Mesodermal cell (in vitro differentiated cells): ENCODE measurements at regions not wholly inside any gene's neighbourhood (a gene's known extent, or its start where the extent isn't known, plus 50 kb on each side); places are given as distances from the start of the nearest gene placed in this dataset.
"Not testable (repeated sequence)": the region's sequence is repeated elsewhere in the genome, so short reads cannot be mapped to it uniquely, and the experiment has no call there.

ENCODE experiments used
- H3K27ac ChIP-seq: 2 replicates; pipeline ENCODE4 v1.7.0; 2013; ENCODE audit warnings: mild to moderate bottlenecking, low read depth, low read length, moderate library complexity; ENCODE audit not compliant: severe bottlenecking
- H3K36me3 ChIP-seq: 2 replicates; pipeline ENCODE4 v1.7.1; 2013; ENCODE audit warnings: mild to moderate bottlenecking, low read length, moderate library complexity; ENCODE audit not compliant: control insufficient read depth, insufficient read depth
- H3K4me1 ChIP-seq: one replicate; pipeline ENCODE4 v1.7.1; 2013; ENCODE audit warnings: mild to moderate bottlenecking, low read length; ENCODE audit not compliant: insufficient read depth, control insufficient read depth, poor library complexity, severe bottlenecking
- H3K4me3 ChIP-seq: 2 replicates; pipeline ENCODE4 v1.7.0; 2013; ENCODE audit warnings: low read length, control low read depth, mild to moderate bottlenecking; ENCODE audit not compliant: insufficient read depth, poor library complexity, severe bottlenecking; ENCODE audit errors: extremely low read depth
- H3K9me3 ChIP-seq: 2 replicates; pipeline ENCODE4 v1.7.1; 2013; ENCODE audit warnings: mild to moderate bottlenecking, low read length, moderate library complexity; ENCODE audit not compliant: control insufficient read depth
- WGBS, 2 experiments: methylation state at CpG; one replicate each; pipeline ENCODE4 v1.1.5; 2013; ENCODE audit warnings: missing lambda C conversion rate in 2 of 2; ENCODE audit not compliant: insufficient coverage in 2 of 2; 5-methylcytosine and 5-hydroxymethylcytosine counted together

GRCh38 chr19:20272627-20273010 lies 105.6 kb downstream of the ZNF486 start:
- not testable (repeated sequence) for H3K4me1 ChIP-seq, H3K9me3 ChIP-seq, H3K36me3 ChIP-seq, H3K27ac ChIP-seq, H3K4me3 ChIP-seq
- WGBS, 2 experiments = 84 to 91% methylated on average over 6 to 8 of the region's 8 CpGs

DNA sequence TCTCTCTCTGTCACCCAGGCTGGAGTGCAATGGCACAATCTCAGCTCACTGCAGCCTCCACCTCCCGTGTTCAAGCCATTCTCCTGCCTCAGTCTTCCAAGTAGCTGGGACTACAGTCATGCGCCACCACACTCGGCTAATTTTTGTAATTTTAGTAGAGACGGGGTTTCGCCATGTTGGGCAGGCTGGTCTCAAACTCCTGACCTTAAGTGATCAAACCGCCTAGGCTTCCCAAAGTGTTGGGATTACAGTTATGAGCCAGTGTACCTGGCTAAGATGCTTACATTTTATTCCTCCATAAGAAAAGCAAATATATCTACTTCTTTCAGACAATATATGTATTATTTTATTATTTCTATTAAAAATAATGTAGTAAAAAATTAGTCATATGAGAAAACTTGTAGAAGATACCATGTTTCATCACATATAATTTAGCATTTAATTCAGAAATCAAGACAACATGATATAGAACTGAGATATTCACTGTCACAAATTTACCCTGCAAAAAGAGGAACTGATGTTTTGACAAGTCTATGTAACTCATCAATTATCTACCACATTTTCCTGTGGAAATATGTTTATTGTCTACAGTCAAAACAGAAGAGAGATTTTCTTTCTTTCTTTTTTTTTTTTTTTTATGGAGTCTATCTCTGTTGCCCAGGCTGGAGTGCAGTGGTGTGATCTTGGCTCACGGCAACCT lies 105.1 kb downstream of the ZNF486 start:
- H3K4me3 ChIP-seq, H3K36me3 ChIP-seq, H3K4me1 ChIP-seq, H3K9me3 ChIP-seq, H3K27ac ChIP-seq: not testable (repeated sequence)
- WGBS, 2 experiments = 79 to 91% methylated on average over 4 to 6 of the region's 7 CpGs

GRCh38 chr19:20271215-20271926 lies 104.4 kb downstream of the ZNF486 start:
- Histone ChIP-seq H3K4me3 (no peak overlapping the region), H3K9me3 (no peaks in the 10 kb centered on the region), H3K27ac (no peak overlapping the region), H3K4me1 (no peaks in the 10 kb centered on the region), H3K36me3 (no peaks in the 10 kb centered on the region)
- WGBS, 2 experiments = 84 to 91% methylated on average over 6 to 9 of the region's 12 CpGs

DNA sequence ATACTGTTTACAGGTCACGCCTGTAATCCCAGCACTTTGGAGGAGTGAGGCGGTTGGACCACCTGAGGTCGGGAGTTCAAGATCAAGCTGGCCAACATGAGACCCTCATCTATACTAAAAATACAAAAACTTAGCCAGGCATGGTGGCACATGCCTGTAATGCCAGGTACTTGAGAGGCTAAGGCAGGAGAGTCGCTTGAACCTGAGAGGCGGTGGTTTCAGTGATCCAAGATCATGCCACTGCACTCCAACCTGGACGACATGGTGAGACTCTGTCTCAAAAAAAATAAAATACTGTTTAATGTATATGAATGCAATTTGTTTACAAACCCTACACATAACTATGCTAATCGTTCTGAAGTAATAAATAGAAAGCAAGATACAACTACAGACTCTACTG lies 102.4 kb downstream of the ZNF486 start:
- no peaks in the 10 kb centered on the region for H3K4me1 ChIP-seq
- 89% methylated on average over 4 of the region's 7 CpGs; no CpG with 5 or more reads in 1 of the 2 experiments for WGBS, 2 experiments
- H3K36me3 ChIP-seq = no peaks in the 10 kb centered on the region
- no peak overlapping the region for H3K4me3 ChIP-seq
- no peak overlapping the region for H3K27ac ChIP-seq
- no peaks in the 10 kb centered on the region for H3K9me3 ChIP-seq

DNA sequence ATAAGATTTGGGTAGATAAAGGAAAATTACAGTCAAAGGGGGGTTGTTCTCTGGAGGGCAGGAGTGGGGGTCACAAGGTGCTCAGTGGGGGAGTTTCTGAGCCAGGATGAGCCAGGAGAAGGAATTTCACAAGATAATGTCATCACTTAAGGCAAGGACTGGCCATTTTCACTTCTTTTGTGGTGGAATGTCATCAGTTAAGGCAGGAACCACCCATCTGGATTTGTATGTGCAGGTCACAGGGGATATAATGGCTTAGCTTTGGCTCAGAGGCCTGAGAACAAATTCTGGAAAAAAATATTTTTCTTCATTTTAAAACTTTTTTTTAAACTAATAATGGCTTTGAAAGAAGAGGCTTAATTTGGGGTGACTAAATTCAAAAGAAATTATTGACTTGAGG lies 94.5 kb downstream of the ZNF486 start:
- not testable (repeated sequence) for H3K4me1 ChIP-seq, H3K4me3 ChIP-seq, H3K27ac ChIP-seq, H3K36me3 ChIP-seq, H3K9me3 ChIP-seq

GRCh38 chr19:20260738-20261137 lies 93.7 kb downstream of the ZNF486 start:
- not testable (repeated sequence) for H3K4me1 ChIP-seq, H3K9me3 ChIP-seq, H3K4me3 ChIP-seq, H3K27ac ChIP-seq, H3K36me3 ChIP-seq
- WGBS, 2 experiments = 87 to 100% methylated on average over 2 to 3 of the region's 8 CpGs

DNA sequence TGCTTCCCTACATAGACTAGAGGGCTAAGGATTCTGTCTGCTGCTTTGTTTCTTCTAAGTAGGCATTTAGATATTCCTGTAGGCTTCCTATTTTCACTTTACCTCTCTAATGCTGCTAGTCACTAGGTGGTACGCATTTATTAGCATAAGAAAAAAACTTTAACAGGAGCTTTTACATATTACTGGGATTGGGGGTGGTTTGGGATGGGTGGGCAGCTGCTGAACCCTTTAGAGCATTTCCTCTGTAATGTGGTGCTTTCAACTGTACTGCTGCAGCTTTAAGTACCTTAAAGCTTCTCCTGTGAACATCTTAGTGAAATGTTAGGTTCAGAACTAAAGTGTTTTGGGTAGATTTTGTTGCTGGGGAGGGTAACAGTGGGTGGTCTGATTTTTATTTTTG lies 92.6 kb downstream of the ZNF486 start:
- Histone ChIP-seq H3K27ac (no peak overlapping the region), H3K36me3 (no peaks in the 10 kb centered on the region), H3K4me3 (no peak overlapping the region), H3K4me1 (no peaks in the 10 kb centered on the region), H3K9me3 (peaks cover 3% of the 10 kb centered on the region)
- no CpG with 5 or more reads among the region's 1 CpG for WGBS, 2 experiments

GRCh38 chr19:20256606-20257005 lies 89.6 kb downstream of the ZNF486 start:
- no peak overlapping the region for H3K27ac ChIP-seq
- 90% methylated on average over 2 of the region's 2 CpGs; no CpG with 5 or more reads in 1 of the 2 experiments for WGBS, 2 experiments
- peaks cover 8% of the 10 kb centered on the region for H3K9me3 ChIP-seq
- H3K4me3 ChIP-seq = no peak overlapping the region
- H3K4me1 ChIP-seq = no peaks in the 10 kb centered on the region
- H3K36me3 ChIP-seq = no peaks in the 10 kb centered on the region

- 83 to 93% methylated on average over 3 to 5 of the region's 5 CpGs for whole genome bisulfite sequencing, 2 experiments
- Histone ChIP-seq H3K9me3 (peaks cover 8% of the 10 kb centered on the region), H3K4me3 (no peak overlapping the region)
These were observed 87.1 kb downstream of the ZNF486 start for GRCh38 chr19:20254121-20254520.

DNA sequence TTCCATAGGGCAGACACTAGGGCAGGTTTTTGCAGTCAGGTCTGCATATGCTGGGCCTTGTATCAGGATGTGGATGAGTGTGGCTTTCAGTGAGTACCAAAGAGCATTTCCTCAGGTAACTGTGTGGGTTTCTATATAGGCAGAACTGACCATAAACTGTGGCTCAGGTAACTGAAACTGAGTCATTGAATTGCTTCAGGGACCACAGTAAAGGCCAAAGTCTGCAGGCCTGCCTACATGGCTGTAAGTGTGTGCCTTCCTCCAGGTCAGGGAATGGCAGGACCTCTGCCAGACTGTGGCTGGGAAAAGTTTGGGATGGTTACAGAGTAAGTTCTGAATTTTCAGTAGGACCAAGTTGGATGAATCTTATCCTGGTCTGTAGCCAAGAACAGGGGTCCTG lies 85.6 kb downstream of the ZNF486 start:
- peaks cover 8% of the 10 kb centered on the region for H3K9me3 ChIP-seq
- no peak overlapping the region for H3K27ac ChIP-seq
- no peaks in the 10 kb centered on the region for H3K36me3 ChIP-seq
- H3K4me1 ChIP-seq = no peaks in the 10 kb centered on the region
- H3K4me3 ChIP-seq = no peak overlapping the region

More at GRCh38 chr19:20254121-20254520, 87.1 kb downstream of the ZNF486 start:
- no peaks in the 10 kb centered on the region for H3K36me3 ChIP-seq
- no peak overlapping the region for H3K27ac ChIP-seq
- H3K4me1 ChIP-seq = no peaks in the 10 kb centered on the region

- WGBS, 2 experiments = 92 to 95% methylated on average over 4 to 5 of the region's 6 CpGs
- no peak overlapping the region for H3K4me3 ChIP-seq
- no peaks in the 10 kb centered on the region for H3K36me3 ChIP-seq
- peaks cover 4% of the 10 kb centered on the region for H3K9me3 ChIP-seq
- no peak overlapping the region for H3K27ac ChIP-seq
- H3K4me1 ChIP-seq = no peaks in the 10 kb centered on the region
These were observed 83.6 kb downstream of the ZNF486 start for GRCh38 chr19:20250627-20251026.
